ENCODE measurements at regions not wholly inside any gene's neighbourhood (a gene's known extent, or its start where the extent isn't known, plus 50 kb on each side); places are given as distances from the start of the nearest gene placed in this dataset.
"Not testable (repeated sequence)": the region's sequence is repeated elsewhere in the genome, so short reads cannot be mapped to it uniquely, and the experiment has no call there.

GRCh38 chr1:234807705-234808104, 197.7 kb upstream of the IRF2BP2 start:
- TF ChIP-seq, protein P1, sequence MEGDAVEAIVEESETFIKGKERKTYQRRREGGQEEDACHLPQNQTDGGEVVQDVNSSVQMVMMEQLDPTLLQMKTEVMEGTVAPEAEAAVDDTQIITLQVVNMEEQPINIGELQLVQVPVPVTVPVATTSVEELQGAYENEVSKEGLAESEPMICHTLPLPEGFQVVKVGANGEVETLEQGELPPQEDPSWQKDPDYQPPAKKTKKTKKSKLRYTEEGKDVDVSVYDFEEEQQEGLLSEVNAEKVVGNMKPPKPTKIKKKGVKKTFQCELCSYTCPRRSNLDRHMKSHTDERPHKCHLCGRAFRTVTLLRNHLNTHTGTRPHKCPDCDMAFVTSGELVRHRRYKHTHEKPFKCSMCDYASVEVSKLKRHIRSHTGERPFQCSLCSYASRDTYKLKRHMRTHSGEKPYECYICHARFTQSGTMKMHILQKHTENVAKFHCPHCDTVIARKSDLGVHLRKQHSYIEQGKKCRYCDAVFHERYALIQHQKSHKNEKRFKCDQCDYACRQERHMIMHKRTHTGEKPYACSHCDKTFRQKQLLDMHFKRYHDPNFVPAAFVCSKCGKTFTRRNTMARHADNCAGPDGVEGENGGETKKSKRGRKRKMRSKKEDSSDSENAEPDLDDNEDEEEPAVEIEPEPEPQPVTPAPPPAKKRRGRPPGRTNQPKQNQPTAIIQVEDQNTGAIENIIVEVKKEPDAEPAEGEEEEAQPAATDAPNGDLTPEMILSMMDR (IDR thresholded peaks at IDR 0.05), result not testable (repeated sequence)
- not testable (repeated sequence) for TF ChIP-seq POLR2A (IDR thresholded peaks at IDR 0.05)
